Rectal smooth muscle tissue (tissue), 1 donor: ENCODE measurements at regions not wholly inside any gene's neighbourhood (a gene's known extent, or its start where the extent isn't known, plus 50 kb on each side); places are given as distances from the start of the nearest gene placed in this dataset.
"Not testable (repeated sequence)": the region's sequence is repeated elsewhere in the genome, so short reads cannot be mapped to it uniquely, and the experiment has no call there.

ENCODE experiments used
- H3K27ac ChIP-seq: one replicate; pipeline ENCODE4 v1.7.0; 2013; ENCODE audit warnings: low read depth, low read length, inconsistent platforms
- H3K27me3 ChIP-seq: one replicate; pipeline ENCODE4 v1.7.0; 2013; ENCODE audit warnings: low read length; ENCODE audit not compliant: control insufficient read depth, insufficient read depth
- H3K36me3 ChIP-seq: one replicate; pipeline ENCODE4 v1.7.0; 2013; ENCODE audit warnings: low read length; ENCODE audit not compliant: control insufficient read depth, insufficient read depth
- H3K4me1 ChIP-seq: one replicate; pipeline ENCODE4 v1.7.0; 2013; ENCODE audit warnings: low read length; ENCODE audit not compliant: control insufficient read depth, insufficient read depth
- H3K4me3 ChIP-seq: one replicate; pipeline ENCODE4 v1.7.0; 2013; ENCODE audit warnings: low read length
- H3K9ac ChIP-seq: one replicate; pipeline ENCODE4 v1.7.0; 2013; ENCODE audit warnings: low read length

DNA sequence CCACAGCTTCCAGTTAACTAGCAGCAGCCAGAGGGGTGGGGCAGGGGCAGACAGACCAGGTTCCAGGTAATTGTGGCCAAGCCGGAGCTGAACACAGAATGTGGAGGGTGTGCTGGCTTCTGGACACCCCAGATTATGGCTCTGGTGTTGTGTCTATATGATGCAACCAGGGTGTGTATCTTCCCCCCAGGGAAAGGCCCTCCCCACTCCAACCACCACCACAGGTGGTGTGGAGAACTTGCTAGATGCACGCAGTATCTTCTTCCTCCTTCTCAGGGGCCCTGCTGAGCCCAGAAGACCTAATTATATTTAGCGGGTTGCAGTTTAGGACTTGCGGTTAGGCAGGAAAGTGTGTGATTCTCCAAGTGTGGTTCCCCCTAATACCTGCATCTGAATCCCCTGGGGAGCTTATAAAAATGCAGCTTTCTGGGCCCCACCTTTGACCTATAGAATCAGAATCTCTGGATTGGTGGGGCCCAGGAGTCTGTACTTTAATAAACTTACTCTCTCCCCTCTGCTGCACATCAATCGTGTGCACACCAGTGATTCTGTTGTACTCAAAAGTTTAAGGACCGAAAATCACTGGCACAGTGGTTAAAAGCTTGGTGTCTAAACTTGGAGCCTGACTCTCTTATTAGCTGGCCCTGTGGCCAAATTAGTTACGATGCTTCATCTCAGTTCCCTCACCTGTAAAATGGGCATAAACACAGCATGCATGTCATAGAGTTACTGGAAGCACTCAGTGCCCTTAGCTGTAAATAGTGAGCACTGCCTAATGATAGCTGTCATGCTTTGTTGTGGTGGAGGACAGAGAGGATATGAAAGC is 379.1 kb upstream of the PROK2 start:
- Histone ChIP-seq H3K9ac (no peak overlapping the region), H3K36me3 (no peaks in the 10 kb centered on the region), H3K4me3 (no peak overlapping the region), H3K27me3 (no peaks in the 10 kb centered on the region), H3K4me1 (no peaks in the 10 kb centered on the region), H3K27ac (no peak overlapping the region)

DNA sequence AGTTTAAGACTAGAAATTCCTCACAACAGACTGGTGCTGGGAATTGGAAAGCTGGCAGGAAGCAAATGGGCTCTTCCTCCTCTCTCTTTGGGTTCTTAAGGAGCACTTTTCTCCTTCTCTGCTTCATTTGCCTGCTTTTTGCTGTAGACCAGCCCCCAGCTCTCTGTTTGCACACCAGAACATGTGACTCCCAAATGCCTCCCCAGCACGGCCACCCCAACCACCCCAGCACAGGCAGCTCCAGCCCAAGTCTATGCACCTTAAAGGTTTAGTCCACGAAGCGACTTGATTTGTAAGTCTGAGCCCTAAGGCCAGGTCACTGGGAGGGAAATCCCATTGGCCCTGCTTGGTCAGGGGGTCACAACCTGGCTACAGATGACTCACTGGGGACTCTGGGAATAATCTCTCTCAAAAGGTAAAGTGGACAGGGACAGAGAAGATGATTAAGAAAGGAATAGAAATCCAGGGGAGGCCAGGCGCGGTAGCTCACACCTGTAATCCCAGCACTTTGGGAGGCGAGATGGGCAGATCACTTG is 377.8 kb upstream of the PROK2 start:
- no peak overlapping the region for H3K9ac ChIP-seq
- no peaks in the 10 kb centered on the region for H3K27me3 ChIP-seq
- no peaks in the 10 kb centered on the region for H3K4me1 ChIP-seq
- H3K36me3 ChIP-seq: no peaks in the 10 kb centered on the region
- no peak overlapping the region for H3K4me3 ChIP-seq
- H3K27ac ChIP-seq: no peak overlapping the region

DNA sequence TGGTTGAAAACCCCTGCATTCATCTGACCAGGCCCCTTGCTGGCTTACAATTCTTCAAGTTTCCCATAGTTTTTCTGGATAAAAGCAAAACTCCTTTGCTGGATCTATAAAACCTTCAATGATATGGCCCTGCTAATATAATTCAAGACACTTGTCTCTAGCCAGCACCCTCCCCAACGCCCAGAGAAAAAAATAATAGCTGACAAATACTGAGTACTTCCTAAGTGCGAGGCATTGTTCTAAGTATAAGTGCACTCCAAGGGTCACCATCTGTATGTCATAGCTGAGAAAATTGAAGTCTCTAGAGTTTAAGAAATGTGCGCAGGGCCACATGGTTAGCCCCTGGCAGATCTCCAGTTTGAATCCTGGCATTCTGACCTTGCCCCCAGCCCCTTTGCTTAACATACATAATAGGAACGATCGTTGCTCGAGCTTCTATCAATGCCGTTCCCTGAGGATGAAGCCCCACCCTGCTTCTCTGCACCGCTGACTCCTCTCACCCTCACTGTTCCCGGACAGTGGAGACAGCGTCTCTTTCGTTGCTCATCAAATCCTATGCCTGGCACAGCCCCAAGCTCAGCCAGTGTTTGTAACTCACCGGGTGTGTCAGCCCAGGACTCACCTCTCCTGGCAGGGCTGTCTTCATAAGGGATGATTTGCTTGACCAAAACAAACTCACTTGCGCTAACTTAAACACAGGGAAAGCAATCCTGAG is 377.1 kb upstream of the PROK2 start:
- Histone ChIP-seq H3K36me3 (no peaks in the 10 kb centered on the region), H3K9ac (no peak overlapping the region), H3K27ac (no peak overlapping the region), H3K4me1 (no peaks in the 10 kb centered on the region), H3K27me3 (no peaks in the 10 kb centered on the region), H3K4me3 (no peak overlapping the region)

DNA sequence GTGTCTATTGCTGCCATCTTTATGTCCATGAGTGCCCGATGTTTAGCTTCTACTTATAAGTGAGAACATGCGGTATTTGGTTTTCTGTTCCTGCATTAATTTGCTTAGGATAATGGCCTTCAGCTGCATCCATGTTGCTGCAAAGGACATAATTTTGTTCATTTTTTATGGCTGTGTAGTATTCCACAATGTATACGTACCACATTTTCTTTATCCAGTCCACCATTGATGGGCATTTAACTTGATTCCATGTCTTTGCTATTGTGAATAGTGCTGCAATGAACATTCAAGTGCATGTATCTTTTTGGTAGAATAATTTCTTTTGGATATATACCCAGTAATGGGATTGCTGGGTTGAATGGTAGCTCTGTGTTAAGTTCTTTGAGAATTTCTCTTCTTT is 376.3 kb upstream of the PROK2 start:
- H3K27ac ChIP-seq, H3K4me3 ChIP-seq, H3K36me3 ChIP-seq, H3K9ac ChIP-seq, H3K27me3 ChIP-seq, H3K4me1 ChIP-seq: not testable (repeated sequence)

DNA sequence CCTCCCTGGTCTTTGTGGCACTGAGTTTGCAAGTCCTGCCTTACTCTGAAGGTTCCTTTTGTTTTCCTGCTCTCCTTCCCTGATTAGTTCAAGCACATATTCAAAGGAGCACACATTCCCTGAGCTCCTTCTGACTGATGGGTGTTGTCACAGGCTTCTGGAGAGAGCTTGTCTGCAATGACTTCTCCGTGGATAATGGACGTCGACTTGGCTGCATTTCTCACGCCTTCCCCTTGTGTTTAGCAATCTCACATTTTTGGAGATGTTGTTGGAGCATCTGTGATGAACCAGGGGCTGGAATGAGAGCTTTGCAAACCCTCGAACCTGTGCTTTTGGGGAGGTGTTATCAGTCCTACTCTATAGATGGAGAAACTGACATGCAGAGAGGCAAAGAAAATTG is 375.4 kb upstream of the PROK2 start:
- no peak overlapping the region for H3K9ac ChIP-seq
- H3K27ac ChIP-seq: no peak overlapping the region
- no peaks in the 10 kb centered on the region for H3K36me3 ChIP-seq
- H3K4me3 ChIP-seq: no peak overlapping the region
- H3K27me3 ChIP-seq: no peaks in the 10 kb centered on the region
- H3K4me1 ChIP-seq: peaks cover 5% of the 10 kb centered on the region

- Histone ChIP-seq H3K36me3 (no peaks in the 10 kb centered on the region), H3K9ac (no peak overlapping the region), H3K4me3 (no peak overlapping the region), H3K27me3 (no peaks in the 10 kb centered on the region), H3K4me1 (peaks cover 8% of the 10 kb centered on the region), H3K27ac (no peak overlapping the region)
Observed at GRCh38 chr3:72159487-72159886, 374.5 kb upstream of the PROK2 start.

DNA sequence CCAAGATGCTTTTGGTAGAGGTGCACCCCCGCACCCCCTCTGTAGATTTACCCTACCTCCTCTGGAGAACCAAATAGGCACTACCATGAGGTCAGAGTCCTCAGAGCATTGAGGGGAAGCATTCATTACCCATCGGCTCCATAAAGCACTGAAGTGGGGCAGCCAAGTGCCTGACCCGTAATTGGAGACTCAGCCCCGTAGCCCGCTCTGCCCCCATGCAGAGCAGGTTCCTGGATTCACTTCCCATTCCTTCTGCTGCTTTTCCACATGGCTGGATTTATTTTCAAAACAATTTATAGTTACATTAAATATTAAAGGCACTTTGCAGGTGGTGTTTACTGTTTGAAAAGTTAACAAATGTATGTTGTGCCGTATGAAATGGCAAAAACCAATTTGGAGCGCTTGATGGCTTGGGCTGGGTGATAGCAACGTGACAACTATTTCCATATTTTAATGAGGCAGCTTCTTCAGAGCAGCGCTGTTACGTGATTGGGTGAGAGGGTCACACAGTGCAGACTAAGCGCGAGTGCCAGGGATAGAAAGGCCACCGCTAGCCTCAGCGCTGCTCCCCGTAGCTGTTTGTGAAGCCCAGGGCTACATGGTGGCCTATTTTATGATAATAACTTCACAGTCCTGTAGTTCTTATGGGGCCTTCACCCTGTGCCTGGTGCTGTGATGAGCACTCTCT is 373.8 kb upstream of the PROK2 start:
- no peak overlapping the region for H3K27ac ChIP-seq

DNA sequence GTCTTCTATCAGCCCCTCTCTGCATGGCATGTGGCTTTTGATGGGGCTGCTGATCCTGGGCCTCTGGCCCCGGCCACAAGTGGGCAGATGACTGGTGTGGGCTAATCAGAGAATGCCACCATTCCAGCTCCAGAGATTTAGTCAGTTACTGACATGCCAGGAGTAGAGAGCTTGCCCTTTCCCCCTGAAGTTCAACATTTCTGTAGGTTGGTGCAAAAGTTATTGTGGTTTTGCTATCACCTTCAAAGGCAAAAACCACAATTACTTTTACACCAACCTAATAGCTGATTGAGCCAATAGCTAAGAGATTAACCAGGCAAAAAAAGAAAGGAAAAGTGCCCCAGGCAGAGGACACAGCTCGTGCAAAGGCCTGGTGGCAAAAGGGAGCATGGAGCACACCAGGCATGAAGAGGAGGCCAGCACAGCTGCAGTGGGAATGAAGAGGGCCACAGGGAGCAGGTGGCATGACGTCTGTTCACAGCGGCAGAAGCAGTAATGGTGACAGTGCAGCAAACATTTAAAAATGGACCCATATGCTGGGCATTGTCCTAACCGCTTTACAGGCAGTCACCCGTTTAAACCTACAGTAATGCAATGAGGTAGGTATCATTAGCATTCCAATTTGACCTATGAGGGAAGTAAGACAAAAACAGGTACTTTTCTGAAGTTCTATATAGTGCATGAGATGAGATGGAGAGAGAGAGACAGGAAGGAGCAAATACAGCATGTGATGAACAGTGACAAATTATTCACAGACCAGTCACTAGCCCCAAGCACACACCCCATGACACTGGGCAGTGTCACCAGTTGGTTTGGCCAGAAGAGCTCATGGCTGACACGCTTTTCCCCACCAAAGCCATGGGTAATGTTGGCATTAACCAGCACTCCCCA is 373.0 kb upstream of the PROK2 start:
- no peaks in the 10 kb centered on the region for H3K36me3 ChIP-seq
- peaks cover 14% of the 10 kb centered on the region for H3K4me1 ChIP-seq
- no peak overlapping the region for H3K9ac ChIP-seq
- H3K27ac ChIP-seq: no peak overlapping the region
- H3K4me3 ChIP-seq: no peak overlapping the region
- no peaks in the 10 kb centered on the region for H3K27me3 ChIP-seq

More for the DNA sequence above, 373.8 kb upstream of the PROK2 start:
- H3K9ac ChIP-seq: no peak overlapping the region
- H3K4me1 ChIP-seq: peaks cover 8% of the 10 kb centered on the region
- no peaks in the 10 kb centered on the region for H3K27me3 ChIP-seq
- H3K36me3 ChIP-seq: no peaks in the 10 kb centered on the region
- no peak overlapping the region for H3K4me3 ChIP-seq

GRCh38 chr3:72155391-72156064 is 370.6 kb upstream of the PROK2 start:
- no peak overlapping the region for H3K9ac ChIP-seq
- H3K27me3 ChIP-seq: no peaks in the 10 kb centered on the region
- no peak overlapping the region for H3K4me3 ChIP-seq
- no peaks in the 10 kb centered on the region for H3K36me3 ChIP-seq
- H3K27ac ChIP-seq: peak overlapping the region; percentile 48
- peaks cover 24% of the 10 kb centered on the region for H3K4me1 ChIP-seq

DNA sequence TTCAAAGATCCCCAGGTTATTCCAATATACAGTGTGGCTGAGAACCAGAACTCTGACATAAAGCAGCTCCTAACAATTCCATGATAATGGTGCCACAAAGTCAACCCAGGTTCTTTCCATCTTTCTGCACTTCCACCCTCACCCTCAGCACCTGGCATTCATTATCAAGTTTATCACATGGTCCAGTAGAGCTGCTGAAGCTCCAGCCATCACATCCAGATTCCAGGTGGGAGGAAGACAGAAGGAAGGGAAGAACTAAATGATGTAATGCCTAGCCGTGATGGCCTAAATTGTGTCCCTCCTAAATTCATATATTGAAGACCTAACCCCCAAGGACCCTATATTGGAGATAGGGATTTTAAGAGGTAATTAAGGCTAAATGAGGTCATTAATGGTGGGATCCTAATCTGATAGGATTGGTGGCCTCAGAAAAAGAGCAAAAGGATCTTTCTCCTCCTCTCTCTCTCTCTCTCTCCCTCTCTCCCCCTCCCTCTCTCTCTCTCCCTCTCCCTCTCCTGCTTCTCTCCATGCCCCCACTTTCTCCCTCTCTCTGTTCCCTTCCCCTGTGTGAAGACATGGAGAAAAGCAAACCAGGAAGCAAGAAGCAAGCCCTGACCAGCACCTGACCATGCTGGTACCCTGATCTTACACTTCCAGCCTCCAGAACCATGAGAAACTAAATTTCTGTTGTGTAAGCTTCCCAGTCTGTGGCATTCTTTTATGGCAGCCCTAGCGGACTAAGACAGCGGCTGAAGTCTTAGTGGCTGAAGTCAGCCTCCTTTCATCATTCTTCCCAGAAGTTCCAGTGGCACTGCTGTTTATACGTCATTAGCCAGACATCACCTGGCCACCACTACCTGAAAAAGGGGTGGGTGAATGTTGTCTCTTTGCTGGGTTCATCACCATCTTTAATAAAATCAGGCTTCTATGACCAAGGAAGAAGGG is 369.7 kb upstream of the PROK2 start:
- Histone ChIP-seq H3K9ac (no peak overlapping the region), H3K27me3 (no peaks in the 10 kb centered on the region), H3K4me3 (no peak overlapping the region), H3K36me3 (no peaks in the 10 kb centered on the region), H3K4me1 (peaks cover 24% of the 10 kb centered on the region), H3K27ac (peak overlapping the region; percentile 48)
